GM12873 (cell line): ENCODE measurements at regions not wholly inside any gene's neighbourhood (a gene's known extent, or its start where the extent isn't known, plus 50 kb on each side); places are given as distances from the start of the nearest gene placed in this dataset.

Experiments
- TF ChIP-seq, protein P1 (sequence below): IDR thresholded peaks from 2 replicates; pipeline ENCODE4 v1.5.1; 2012; ENCODE audit warnings: low read depth, mild to moderate bottlenecking, moderate library complexity, low read length, control low read depth; ENCODE audit not compliant: insufficient read depth; ENCODE audit errors: missing control alignments

DNA sequence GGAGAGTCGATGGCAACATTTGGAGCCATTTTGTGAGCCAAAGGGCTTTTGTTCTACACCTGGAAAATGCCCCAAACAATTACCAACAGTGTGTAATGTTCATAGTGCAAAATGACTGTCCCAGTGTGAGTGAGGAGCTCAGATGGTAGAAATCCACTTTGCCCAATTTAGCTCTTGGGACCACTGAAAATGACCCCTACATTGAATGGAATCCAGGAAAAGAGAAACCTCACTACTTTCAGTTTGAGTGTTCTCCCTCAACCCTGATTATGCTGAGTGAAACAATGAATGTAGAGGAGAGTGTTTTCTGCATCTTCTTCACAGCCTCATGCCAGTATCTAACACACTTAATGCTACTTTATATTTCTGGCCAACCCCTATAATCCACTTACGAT, 84.9 kb upstream of the NRN1 start:
- TF ChIP-seq, protein P1, sequence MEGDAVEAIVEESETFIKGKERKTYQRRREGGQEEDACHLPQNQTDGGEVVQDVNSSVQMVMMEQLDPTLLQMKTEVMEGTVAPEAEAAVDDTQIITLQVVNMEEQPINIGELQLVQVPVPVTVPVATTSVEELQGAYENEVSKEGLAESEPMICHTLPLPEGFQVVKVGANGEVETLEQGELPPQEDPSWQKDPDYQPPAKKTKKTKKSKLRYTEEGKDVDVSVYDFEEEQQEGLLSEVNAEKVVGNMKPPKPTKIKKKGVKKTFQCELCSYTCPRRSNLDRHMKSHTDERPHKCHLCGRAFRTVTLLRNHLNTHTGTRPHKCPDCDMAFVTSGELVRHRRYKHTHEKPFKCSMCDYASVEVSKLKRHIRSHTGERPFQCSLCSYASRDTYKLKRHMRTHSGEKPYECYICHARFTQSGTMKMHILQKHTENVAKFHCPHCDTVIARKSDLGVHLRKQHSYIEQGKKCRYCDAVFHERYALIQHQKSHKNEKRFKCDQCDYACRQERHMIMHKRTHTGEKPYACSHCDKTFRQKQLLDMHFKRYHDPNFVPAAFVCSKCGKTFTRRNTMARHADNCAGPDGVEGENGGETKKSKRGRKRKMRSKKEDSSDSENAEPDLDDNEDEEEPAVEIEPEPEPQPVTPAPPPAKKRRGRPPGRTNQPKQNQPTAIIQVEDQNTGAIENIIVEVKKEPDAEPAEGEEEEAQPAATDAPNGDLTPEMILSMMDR, result no peak

DNA sequence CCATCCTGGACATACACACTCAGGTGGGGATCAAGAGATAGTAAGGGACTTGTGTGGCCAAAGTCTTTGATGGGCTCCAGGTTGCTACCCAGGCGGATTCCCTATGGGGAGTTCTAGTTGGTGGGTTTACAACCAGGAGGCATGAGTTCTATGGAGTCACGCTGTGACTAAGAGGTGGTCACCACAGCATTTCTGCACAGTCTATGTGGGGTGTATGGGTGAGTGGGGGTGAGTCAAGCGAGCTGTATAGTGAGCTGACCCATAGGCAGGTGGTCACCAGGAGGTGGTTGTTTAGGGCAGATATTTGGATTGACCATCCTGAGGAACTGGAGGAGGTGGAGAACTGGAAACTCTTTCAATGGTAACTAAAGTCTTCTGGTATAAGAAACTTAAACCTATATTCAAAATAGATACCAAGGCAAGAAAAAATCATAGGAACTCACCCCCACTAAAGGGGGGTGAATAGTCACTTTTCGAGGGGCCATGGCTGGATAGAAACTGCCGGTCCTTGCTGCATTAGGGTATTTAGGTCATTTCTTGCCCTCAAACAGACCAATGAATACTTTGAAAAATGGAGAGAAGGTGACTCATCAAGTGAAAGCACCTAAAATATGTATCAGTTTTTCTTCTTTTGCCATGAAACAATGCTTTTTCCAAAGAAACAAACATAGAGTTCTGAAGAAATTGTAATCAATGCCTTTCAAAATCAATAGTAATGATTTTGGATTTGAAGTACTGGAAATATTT, 84.3 kb upstream of the NRN1 start:
- TF ChIP-seq, protein P1, result no peak

DNA sequence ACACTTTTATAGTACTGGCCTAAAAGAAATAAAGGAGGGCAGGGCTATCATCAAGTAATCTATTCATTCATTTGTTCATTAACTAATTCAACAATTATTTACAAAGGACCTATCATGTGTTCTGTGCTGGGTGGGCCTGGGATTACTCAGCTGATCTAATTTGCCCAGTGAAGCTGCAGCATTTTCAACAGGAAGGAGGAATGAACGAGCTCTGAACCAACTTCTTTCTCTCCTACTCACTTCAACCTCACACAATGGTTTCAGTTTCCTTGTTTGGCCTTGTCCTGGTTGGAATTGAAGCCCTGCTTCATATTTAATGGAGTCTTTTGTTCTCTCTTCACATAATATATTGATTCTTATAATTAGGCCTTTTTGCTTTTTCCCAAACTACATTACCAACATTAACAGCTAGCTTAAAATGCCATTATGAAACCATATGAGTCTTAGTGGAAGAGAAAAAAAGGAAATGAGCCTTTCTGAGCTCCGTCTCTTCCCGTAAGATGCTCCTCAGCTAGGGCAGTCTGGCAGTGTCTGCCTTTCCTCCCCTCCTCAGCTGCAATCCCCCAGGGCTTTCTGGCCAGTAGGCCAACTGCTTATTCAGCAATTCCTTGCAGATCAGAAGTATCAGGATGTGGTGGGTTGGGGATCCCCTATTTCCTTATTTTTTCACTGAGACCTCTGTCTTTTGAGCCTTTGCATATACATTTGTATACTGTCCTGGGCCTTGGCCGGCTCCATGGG, 79.4 kb upstream of the NRN1 start:
- TF ChIP-seq, protein P1, result no peak

DNA sequence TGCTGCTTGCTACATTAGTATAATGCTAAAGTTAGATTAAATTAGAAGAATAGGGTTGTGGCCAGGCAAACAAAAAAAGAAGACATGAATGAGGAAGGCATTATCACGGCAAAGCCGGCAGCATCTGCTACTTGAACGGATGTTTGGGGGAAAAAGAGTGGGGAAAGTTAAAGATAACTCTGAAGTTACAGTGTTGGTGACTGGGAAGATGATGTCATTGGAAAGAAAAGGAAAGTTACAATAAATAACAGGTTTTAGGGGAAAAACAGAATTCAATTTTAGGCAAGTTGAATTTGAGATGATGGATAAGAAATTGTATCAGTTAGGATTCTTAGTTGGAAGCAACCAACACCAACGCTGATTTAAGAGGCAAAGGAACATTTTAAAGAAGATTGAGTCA, 74.2 kb upstream of the NRN1 start:
- TF ChIP-seq, protein P1, result no peak

DNA sequence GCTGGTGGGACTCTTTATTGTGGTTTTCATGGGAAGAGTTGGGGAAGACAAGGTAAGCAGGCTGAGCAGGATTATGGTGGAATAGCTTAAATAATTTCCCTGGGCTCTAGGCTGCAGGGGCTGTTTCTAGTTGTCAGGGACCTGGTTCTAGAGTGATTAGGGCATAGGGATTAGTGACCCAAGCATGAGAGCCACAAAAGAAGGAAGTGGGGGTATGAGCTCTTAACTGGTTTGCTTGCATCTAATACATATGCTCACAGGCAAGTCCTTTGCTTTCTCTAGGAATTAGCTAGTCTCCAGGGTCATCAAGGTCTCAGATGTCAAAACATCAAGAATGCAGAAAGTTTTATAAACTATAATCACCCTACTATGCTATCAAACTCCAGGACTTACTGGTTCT, 67.5 kb upstream of the NRN1 start:
- TF ChIP-seq, protein P1, result no peak

DNA sequence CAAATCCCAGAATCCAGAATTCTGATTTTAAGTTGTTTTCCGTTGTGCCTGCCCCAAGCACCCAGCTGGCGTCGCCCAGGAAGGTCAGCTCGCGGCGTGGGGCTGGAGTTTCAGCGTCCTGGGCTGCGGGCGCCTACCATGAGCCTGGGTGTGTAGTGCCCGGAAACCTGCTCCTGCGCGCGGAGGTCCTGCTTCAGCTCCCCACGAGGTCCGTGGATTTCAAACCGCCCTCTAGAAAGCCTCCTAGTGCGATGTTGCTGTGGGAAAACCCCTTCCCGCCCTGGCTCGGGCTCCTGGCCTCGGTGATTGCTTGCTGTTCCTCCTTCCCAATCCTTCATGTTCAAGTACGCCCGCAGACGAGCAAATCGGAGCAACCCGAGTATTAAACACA, 51.3 kb upstream of the NRN1 start:
- TF ChIP-seq, protein P1, result no peak

DNA sequence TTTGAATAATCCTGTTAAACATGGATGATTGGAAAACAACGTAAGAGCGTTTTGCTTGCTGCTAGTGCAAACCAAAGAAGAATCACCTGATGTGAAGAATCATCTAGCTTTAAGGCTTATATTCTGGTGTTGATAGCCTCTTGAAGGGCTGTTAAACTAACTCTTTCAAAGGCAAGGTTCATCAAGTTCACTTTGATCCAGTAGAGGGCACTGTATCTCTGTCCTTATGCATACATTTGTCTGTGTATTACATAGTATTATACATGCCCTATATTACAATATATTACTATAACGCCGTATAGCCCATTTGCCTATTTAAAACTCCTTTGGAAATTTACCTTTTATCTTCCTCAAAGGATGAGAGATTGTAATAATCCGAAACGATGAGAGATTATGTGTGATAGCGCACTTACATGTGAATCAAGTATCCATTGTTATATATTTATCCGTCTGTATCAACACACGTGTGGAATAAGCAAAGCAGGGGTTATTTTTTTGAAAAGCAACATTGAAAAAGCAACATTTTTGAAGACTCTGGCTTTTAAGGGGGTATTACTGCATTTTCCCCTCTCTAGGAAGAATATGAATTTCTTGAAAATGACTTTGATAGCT, 50.8 kb upstream of the NRN1 start:
- TF ChIP-seq, protein P1, result peak; percentile 63
